PC-3 (cell line): ENCODE measurements at regions not wholly inside any gene's neighbourhood (a gene's known extent, or its start where the extent isn't known, plus 50 kb on each side); places are given as distances from the start of the nearest gene placed in this dataset.

ENCODE experiments used
- ATAC-seq: fragments of 200-7000 bp; cut with Tn5 transposase; 2 replicates; pipeline ENCODE4 v1.9.1; 2020; ENCODE audit warnings: mild to moderate bottlenecking, moderate library complexity
- BruUV-seq: library from RNA; stranded (reverse); fragments of 400-500 nt; replicated peaks from 2 replicates; lab custom pipeline; 2021; lab: Mats Ljungman, UMichigan
- CTCF ChIA-PET: fragments of 300-600 bp; sonication (Branson Sonifier 250); formaldehyde crosslinking; loops from one replicate; lab custom pipeline; 2022; ENCODE audit warnings: antibody characterized with exemption; lab: Charles Lee
- POLR2A ChIA-PET: fragments of 300-600 bp; sonication (Branson Sonifier 250); formaldehyde crosslinking; loops from one replicate; lab custom pipeline; 2022; ENCODE audit warnings: antibody characterized with exemption; ENCODE audit not compliant: unreplicated experiment; lab: Charles Lee
- DNase-seq: peaks from one replicate; pipeline ENCODE4 v3.0.0-alpha.2; 2015
- H2AFZ ChIP-seq: fragments of 300-600 bp; sonication (generic); 2 replicates; pipeline ENCODE4 v1.6.0; 2016; ENCODE audit warnings: antibody characterized with exemption, low read length
- H3F3A ChIP-seq: fragments of 300-600 bp; sonication (generic); one replicate; pipeline ENCODE4 v1.6.0; 2017; ENCODE audit warnings: antibody characterized with exemption, low read length, control low read depth, mild to moderate bottlenecking; ENCODE audit not compliant: unreplicated experiment
- H3K27ac ChIP-seq: fragments of 300-600 bp; sonication (generic); 2 replicates; pipeline ENCODE4 v1.5.1; 2016; ENCODE audit warnings: mild to moderate bottlenecking, low read length
- H3K27me3 ChIP-seq: fragments of 300-600 bp; sonication (generic); 2 replicates; pipeline ENCODE4 v1.6.1; 2016; ENCODE audit warnings: low read length, mixed read lengths
- H3K36me3 ChIP-seq: fragments of 300-600 bp; sonication (generic); 2 replicates; pipeline ENCODE4 v1.6.1; 2016; ENCODE audit warnings: low read depth, mixed run types, low read length, mixed read lengths
- H3K4me1 ChIP-seq: fragments of 300-600 bp; sonication (generic); 2 replicates; pipeline ENCODE4 v1.5.1; 2016; ENCODE audit warnings: low read length; ENCODE audit not compliant: insufficient read depth
- H3K4me2 ChIP-seq: fragments of 300-600 bp; sonication (generic); 2 replicates; pipeline ENCODE4 v1.6.0; 2016; ENCODE audit warnings: low read length
- H3K4me3 ChIP-seq: fragments of 300-600 bp; sonication (generic); 2 replicates; pipeline ENCODE4 v1.5.1; 2016; ENCODE audit warnings: mild to moderate bottlenecking, low read length, mixed read lengths
- H3K79me2 ChIP-seq: fragments of 300-600 bp; sonication (generic); 2 replicates; pipeline ENCODE4 v1.6.1; 2017; ENCODE audit warnings: low read length, mixed read lengths
- H3K9ac ChIP-seq: fragments of 300-600 bp; sonication (generic); 2 replicates; pipeline ENCODE4 v1.6.0; 2016; ENCODE audit warnings: mild to moderate bottlenecking, low read length
- H3K9me2 ChIP-seq: fragments of 300-600 bp; sonication (generic); replicated peaks from 2 replicates; pipeline ENCODE4 v1.6.1; 2016; ENCODE audit warnings: mixed run types, low read length, mixed read lengths
- H3K9me3 ChIP-seq: fragments of 300-600 bp; sonication (generic); 2 replicates; pipeline ENCODE4 v1.6.1; 2016; ENCODE audit warnings: low read length, mixed read lengths
- H4K20me1 ChIP-seq: fragments of 300-600 bp; sonication (generic); 2 replicates; pipeline ENCODE4 v1.6.1; 2016; ENCODE audit warnings: low read length, mixed read lengths
- EZH2 ChIP-seq: fragments of 300-600 bp; sonication (generic); IDR thresholded peaks from one replicate; pipeline ENCODE4 v1.6.1; 2017; ENCODE audit warnings: antibody characterized with exemption, mild to moderate bottlenecking, low read length; ENCODE audit not compliant: unreplicated experiment
- EZH2phosphoT487 ChIP-seq: fragments of 300-600 bp; sonication (generic); IDR thresholded peaks from 2 replicates; pipeline ENCODE4 v1.6.1; 2018; ENCODE audit warnings: mild to moderate bottlenecking, antibody characterized with exemption, low read length, borderline replicate concordance
- intact Hi-C: fragments of 100-400 bp; cut with micrococcal nuclease; formaldehyde crosslinking; loops from 2 replicates; pipeline ENCODE4 v1.9.0; 2023
- TF ChIP-seq, protein P1 (sequence below): fragments of 300-600 bp; sonication (generic); conservative IDR thresholded peaks from 2 replicates; pipeline ENCODE4 v1.5.1; 2017; ENCODE audit warnings: antibody characterized with exemption, low read depth, mild to moderate bottlenecking, low read length

DNA sequence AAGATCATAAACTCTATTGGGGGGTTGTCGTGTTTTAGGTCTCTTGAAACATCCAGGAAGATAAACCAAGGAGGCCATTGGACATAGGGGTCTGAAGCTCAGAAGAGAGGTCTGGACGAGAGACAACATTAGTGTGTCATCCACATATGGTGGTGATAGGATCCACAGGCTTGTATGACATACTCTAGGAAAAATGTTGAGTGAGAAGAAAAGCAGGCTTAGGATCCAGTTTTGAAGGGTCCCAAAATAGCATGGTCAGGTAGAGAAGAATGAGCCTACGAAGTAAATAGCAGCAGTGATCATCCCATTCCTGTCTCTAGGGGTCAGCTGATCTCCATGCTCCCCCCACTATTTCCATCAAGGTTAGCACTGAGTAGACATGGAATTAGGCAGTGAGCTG lies 166.8 kb downstream of the ANKRD30B start:
- Histone ChIP-seq H3K4me1 (peaks cover 14% of the 10 kb centered on the region), H3F3A (no peaks in the 10 kb centered on the region), H3K9me3 (no peaks in the 10 kb centered on the region), H3K4me2 (no peak overlapping the region), H3K36me3 (no peaks in the 10 kb centered on the region), H3K9me2 (no peaks in the 10 kb centered on the region), H4K20me1 (no peaks in the 10 kb centered on the region), H3K4me3 (no peak overlapping the region), H2AFZ (no peak overlapping the region), H3K79me2 (no peaks in the 10 kb centered on the region), H3K27me3 (no peaks in the 10 kb centered on the region), H3K27ac (no peak overlapping the region), H3K9ac (no peak overlapping the region)
- peak; percentile 58 for DNase-seq
- intact Hi-C loops = loop anchor here (5.0 kb wide), 1 partner anchor 58 kb away; no protein-coding TSS in a partner anchor
- BruUV-seq = no TSS peak
- ATAC-seq = no peak
- POLR2A ChIA-PET = no interaction called here
- CTCF ChIA-PET = no interaction called here
- TF ChIP-seq EZH2phosphoT487 (no peak), EZH2 (no peak)
- TF ChIP-seq, protein P1, sequence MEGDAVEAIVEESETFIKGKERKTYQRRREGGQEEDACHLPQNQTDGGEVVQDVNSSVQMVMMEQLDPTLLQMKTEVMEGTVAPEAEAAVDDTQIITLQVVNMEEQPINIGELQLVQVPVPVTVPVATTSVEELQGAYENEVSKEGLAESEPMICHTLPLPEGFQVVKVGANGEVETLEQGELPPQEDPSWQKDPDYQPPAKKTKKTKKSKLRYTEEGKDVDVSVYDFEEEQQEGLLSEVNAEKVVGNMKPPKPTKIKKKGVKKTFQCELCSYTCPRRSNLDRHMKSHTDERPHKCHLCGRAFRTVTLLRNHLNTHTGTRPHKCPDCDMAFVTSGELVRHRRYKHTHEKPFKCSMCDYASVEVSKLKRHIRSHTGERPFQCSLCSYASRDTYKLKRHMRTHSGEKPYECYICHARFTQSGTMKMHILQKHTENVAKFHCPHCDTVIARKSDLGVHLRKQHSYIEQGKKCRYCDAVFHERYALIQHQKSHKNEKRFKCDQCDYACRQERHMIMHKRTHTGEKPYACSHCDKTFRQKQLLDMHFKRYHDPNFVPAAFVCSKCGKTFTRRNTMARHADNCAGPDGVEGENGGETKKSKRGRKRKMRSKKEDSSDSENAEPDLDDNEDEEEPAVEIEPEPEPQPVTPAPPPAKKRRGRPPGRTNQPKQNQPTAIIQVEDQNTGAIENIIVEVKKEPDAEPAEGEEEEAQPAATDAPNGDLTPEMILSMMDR = no peak

DNA sequence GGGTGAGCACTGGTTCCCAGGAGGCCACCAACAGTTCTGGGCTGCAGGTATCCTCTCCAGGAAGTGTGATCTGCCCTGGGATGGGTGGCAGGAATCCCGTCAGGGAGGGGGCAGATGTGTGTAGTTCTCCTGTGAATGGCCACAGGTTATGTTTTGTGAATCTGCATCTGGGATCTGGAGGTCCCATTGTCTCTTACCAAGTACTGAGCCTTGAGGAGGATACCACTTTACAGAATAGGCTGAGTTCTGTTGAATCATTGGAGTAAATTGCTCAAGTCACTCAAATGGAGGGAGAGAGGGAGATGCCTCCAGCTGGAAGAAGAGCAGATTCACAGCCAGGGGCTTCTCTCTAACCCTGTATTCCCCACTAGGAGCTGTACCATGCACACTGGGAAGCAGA lies 168.2 kb downstream of the ANKRD30B start:
- Histone ChIP-seq H3K4me2 (no peak overlapping the region), H3K9me2 (no peaks in the 10 kb centered on the region), H3F3A (no peaks in the 10 kb centered on the region), H3K9me3 (no peaks in the 10 kb centered on the region), H3K27ac (no peak overlapping the region), H3K27me3 (no peaks in the 10 kb centered on the region), H3K36me3 (no peaks in the 10 kb centered on the region), H3K4me1 (peaks cover 14% of the 10 kb centered on the region), H3K79me2 (no peaks in the 10 kb centered on the region), H3K4me3 (no peak overlapping the region), H3K9ac (no peak overlapping the region), H4K20me1 (no peaks in the 10 kb centered on the region), H2AFZ (no peak overlapping the region)
- no peak for TF ChIP-seq EZH2phosphoT487
- TF ChIP-seq, protein P1 = no peak
- no peak for TF ChIP-seq EZH2
- intact Hi-C loops = no loop called here
- ATAC-seq (no peak), DNase-seq (no peak)
- CTCF ChIA-PET = no interaction called here
- POLR2A ChIA-PET = no interaction called here
- BruUV-seq = no TSS peak

DNA sequence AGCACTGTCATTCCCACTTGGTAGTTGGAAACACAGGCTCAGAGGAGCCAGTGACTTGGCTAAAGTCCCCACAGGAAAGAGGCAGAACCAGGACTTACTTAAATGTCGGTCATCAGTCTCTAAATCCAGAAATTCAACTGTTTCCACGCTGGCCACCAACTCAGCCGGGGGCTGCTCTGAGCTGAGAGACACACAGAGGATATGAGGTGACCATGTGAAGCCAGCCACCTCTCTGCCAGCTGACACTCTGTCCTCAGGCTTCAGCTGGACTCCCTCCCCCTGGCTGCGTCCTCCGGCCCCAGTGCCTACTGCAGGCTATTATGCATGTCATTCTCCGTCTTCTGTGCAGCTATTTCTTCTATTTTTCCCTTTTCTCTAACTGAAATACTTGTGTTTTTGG lies 168.9 kb downstream of the ANKRD30B start:
- no peaks in the 10 kb centered on the region for H3K9me3 ChIP-seq
- intact Hi-C loops = no loop called here
- H4K20me1 ChIP-seq = no peaks in the 10 kb centered on the region
- H3K9me2 ChIP-seq = no peaks in the 10 kb centered on the region
- H3K4me2 ChIP-seq = no peak overlapping the region
- no peak for ATAC-seq
- no peak overlapping the region for H3K9ac ChIP-seq
- TF ChIP-seq EZH2phosphoT487 (no peak), EZH2 (no peak)
- TF ChIP-seq, protein P1 = no peak
- DNase-seq = no peak
- no peaks in the 10 kb centered on the region for H3F3A ChIP-seq
- no peak overlapping the region for H3K4me3 ChIP-seq
- no TSS peak for BruUV-seq
- H3K4me1 ChIP-seq = peaks cover 14% of the 10 kb centered on the region
- no peak overlapping the region for H2AFZ ChIP-seq
- no peaks in the 10 kb centered on the region for H3K79me2 ChIP-seq
- ChIA-PET POLR2A (no interaction called here), CTCF (no interaction called here)
- H3K27me3 ChIP-seq = no peaks in the 10 kb centered on the region
- no peak overlapping the region for H3K27ac ChIP-seq
- no peaks in the 10 kb centered on the region for H3K36me3 ChIP-seq
